SU-DHL-6 (cell line): ENCODE measurements at regions not wholly inside any gene's neighbourhood (a gene's known extent, or its start where the extent isn't known, plus 50 kb on each side); places are given as distances from the start of the nearest gene placed in this dataset.
"Not testable (repeated sequence)": the region's sequence is repeated elsewhere in the genome, so short reads cannot be mapped to it uniquely, and the experiment has no call there.

Experiments
- CTCF ChIP-seq: fragments of 200-600 bp; sonication (generic); IDR thresholded peaks from one replicate; pipeline ENCODE4 v1.5.1; 2017; ENCODE audit warnings: antibody characterized with exemption, mild to moderate bottlenecking, low read length, moderate library complexity; ENCODE audit not compliant: insufficient read depth, poor library complexity, severe bottlenecking
- EZH2phosphoT487 ChIP-seq: fragments of 200-600 bp; sonication (generic), shearing (Covaris generic); conservative IDR thresholded peaks from 2 replicates; pipeline ENCODE4 v1.6.1; 2018; ENCODE audit warnings: mild to moderate bottlenecking, antibody characterized with exemption, low read length, moderate library complexity, mixed read lengths

- not testable (repeated sequence) for TF ChIP-seq EZH2phosphoT487, CTCF
These were observed 951.9 kb upstream of the CTNND2 start for GRCh38 chr5:12856105-12856504.
